SK-N-SH (cell line): ENCODE measurements at regions not wholly inside any gene's neighbourhood (a gene's known extent, or its start where the extent isn't known, plus 50 kb on each side); places are given as distances from the start of the nearest gene placed in this dataset.

Source experiments
- CHD2 ChIP-seq: fragments of 150-350 bp; IDR thresholded peaks from 2 replicates; pipeline ENCODE4 v1.6.1; 2018; ENCODE audit warnings: low read length; ENCODE audit not compliant: partially characterized antibody
- CTCF ChIP-seq: fragments of 200-600 bp; sonication (generic); IDR thresholded peaks from 2 replicates; pipeline ENCODE4 v1.6.1; 2017; ENCODE audit warnings: antibody characterized with exemption, mild to moderate bottlenecking, moderate library complexity
- SMC3 ChIP-seq: IDR thresholded peaks from 2 replicates; pipeline ENCODE4 v1.6.1; 2012; ENCODE audit warnings: low read depth, low read length, improper control_type of control experiment
- TF ChIP-seq, protein P1 (sequence below): IDR thresholded peaks from 2 replicates; pipeline ENCODE4 v1.4.0; 2012; ENCODE audit warnings: low read depth

- no peak for TF ChIP-seq CTCF
- TF ChIP-seq, protein P1, sequence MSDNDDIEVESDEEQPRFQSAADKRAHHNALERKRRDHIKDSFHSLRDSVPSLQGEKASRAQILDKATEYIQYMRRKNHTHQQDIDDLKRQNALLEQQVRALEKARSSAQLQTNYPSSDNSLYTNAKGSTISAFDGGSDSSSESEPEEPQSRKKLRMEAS, result no peak
- TF ChIP-seq CHD2, result no peak
- no peak for TF ChIP-seq SMC3
Observed at GRCh38 chr12:113594967-113595366, 123.3 kb upstream of the LHX5 start.
